Mesenchymal stem cell (in vitro differentiated cells and primary cell): ENCODE measurements at regions not wholly inside any gene's neighbourhood (a gene's known extent, or its start where the extent isn't known, plus 50 kb on each side); places are given as distances from the start of the nearest gene placed in this dataset.

Source experiments
- DNase-seq: peaks from one replicate; pipeline ENCODE4 v3.0.0-alpha.2; 2013
- H2AFZ ChIP-seq: one replicate; pipeline ENCODE4 v1.6.1; 2013; ENCODE audit warnings: low read depth, mild to moderate bottlenecking, control low read depth, inconsistent platforms, low read length, moderate library complexity
- H2AK5ac ChIP-seq: 2 replicates; pipeline ENCODE4 v1.6.1; 2013; ENCODE audit warnings: low read length, moderate library complexity, mild to moderate bottlenecking, inconsistent platforms; ENCODE audit not compliant: severe bottlenecking
- H2BK120ac ChIP-seq: one replicate; pipeline ENCODE4 v1.6.1; 2013; ENCODE audit warnings: low read depth, mild to moderate bottlenecking, inconsistent platforms, low read length, moderate library complexity
- H2BK12ac ChIP-seq, 2 experiments: one replicate each; pipeline ENCODE4 v1.6.1; 2013; ENCODE audit warnings: inconsistent platforms in 2 of 2, low read length in 2 of 2, mild to moderate bottlenecking in 2 of 2, moderate library complexity in 2 of 2, control low read depth in 1 of 2
- H2BK15ac ChIP-seq: one replicate; pipeline ENCODE4 v1.6.1; 2013; ENCODE audit warnings: mild to moderate bottlenecking, low read depth, inconsistent platforms; ENCODE audit not compliant: poor library complexity, severe bottlenecking
- H2BK5ac ChIP-seq: 2 replicates; pipeline ENCODE4 v1.6.1; 2013; ENCODE audit warnings: low read depth, mild to moderate bottlenecking, low read length, control low read depth, inconsistent platforms; ENCODE audit not compliant: poor library complexity, severe bottlenecking
- H3K14ac ChIP-seq, 2 experiments: one replicate each; pipeline ENCODE4 v1.6.1; 2013; ENCODE audit warnings: inconsistent platforms in 2 of 2, low read length in 2 of 2, control low read depth in 1 of 2, mild to moderate bottlenecking in 1 of 2, moderate library complexity in 1 of 2
- H3K18ac ChIP-seq, 2 experiments: one replicate each; pipeline ENCODE4 v1.6.1; 2013; ENCODE audit warnings: inconsistent platforms in 2 of 2, low read length in 2 of 2, control low read depth in 1 of 2, low read depth in 1 of 2, mild to moderate bottlenecking in 1 of 2
- H3K23ac ChIP-seq, 2 experiments: one replicate each; pipeline ENCODE4 v1.6.1; 2013; ENCODE audit warnings: inconsistent platforms in 2 of 2, low read length in 2 of 2, mild to moderate bottlenecking in 2 of 2, moderate library complexity in 2 of 2, control low read depth in 1 of 2
- H3K27ac ChIP-seq: 2 replicates; pipeline ENCODE4 v1.5.1; 2013; ENCODE audit warnings: mild to moderate bottlenecking, moderate library complexity, low read length, control low read depth, inconsistent platforms; ENCODE audit not compliant: poor library complexity, severe bottlenecking
- H3K27me3 ChIP-seq, 2 experiments: 2 replicates each; pipeline versions ENCODE4 v1.6.1 to v1.7.0; 2013; ENCODE audit warnings: low read length in 2 of 2, mild to moderate bottlenecking in 2 of 2, moderate library complexity in 2 of 2, control low read depth in 1 of 2, inconsistent platforms in 1 of 2; ENCODE audit not compliant: control insufficient read depth in 1 of 2, insufficient read depth in 1 of 2
- H3K36me3 ChIP-seq, 2 experiments: 2 replicates each; pipeline versions ENCODE4 v1.6.1 to v1.7.0; 2013; ENCODE audit warnings: low read length in 2 of 2, control low read depth in 1 of 2, inconsistent platforms in 1 of 2, low read depth in 1 of 2, mild to moderate bottlenecking in 1 of 2; ENCODE audit not compliant: insufficient read depth in 2 of 2, control insufficient read depth in 1 of 2
- H3K4ac ChIP-seq, 2 experiments: one replicate each; pipeline ENCODE4 v1.6.1; 2013; ENCODE audit warnings: inconsistent platforms in 2 of 2, low read length in 2 of 2, mild to moderate bottlenecking in 2 of 2, moderate library complexity in 2 of 2, control low read depth in 1 of 2, low read depth in 1 of 2
- H3K4me1 ChIP-seq: 2 replicates; pipeline ENCODE4 v1.6.1; 2013; ENCODE audit warnings: low read depth, low read length, control low read depth; ENCODE audit not compliant: control insufficient read depth, insufficient read depth
- H3K4me2 ChIP-seq: 2 replicates; pipeline ENCODE4 v1.6.1; 2013; ENCODE audit warnings: low read length, mild to moderate bottlenecking, inconsistent platforms; ENCODE audit not compliant: poor library complexity, severe bottlenecking
- H3K4me3 ChIP-seq, 2 experiments: 2 replicates each; pipeline versions ENCODE4 v1.5.1 to v1.7.0; 2013; ENCODE audit warnings: low read length in 2 of 2, mild to moderate bottlenecking in 2 of 2, control low read depth in 1 of 2, low read depth in 1 of 2; ENCODE audit not compliant: insufficient read depth in 1 of 2
- H3K79me1 ChIP-seq: replicated peaks from 2 replicates; pipeline ENCODE4 v1.6.1; 2013; ENCODE audit warnings: mild to moderate bottlenecking, control low read depth, low read length, inconsistent platforms; ENCODE audit not compliant: poor library complexity, severe bottlenecking
- H3K9ac ChIP-seq: 2 replicates; pipeline ENCODE4 v1.7.0; 2013; ENCODE audit warnings: mild to moderate bottlenecking, low read length, moderate library complexity
- H3K9me3 ChIP-seq: 2 replicates; pipeline ENCODE4 v1.7.0; 2013; ENCODE audit warnings: mild to moderate bottlenecking, low read length; ENCODE audit not compliant: control insufficient read depth
- H4K8ac ChIP-seq: one replicate; pipeline ENCODE4 v1.6.1; 2013; ENCODE audit warnings: inconsistent platforms, mild to moderate bottlenecking, low read length, moderate library complexity
- H4K91ac ChIP-seq: one replicate; pipeline ENCODE4 v1.6.1; 2013; ENCODE audit warnings: mild to moderate bottlenecking, low read length, inconsistent platforms
- WGBS: methylation state at CpG from one replicate; pipeline ENCODE4 v1.1.7; 2013; ENCODE audit warnings: mixed read lengths; 5-methylcytosine and 5-hydroxymethylcytosine counted together

DNA sequence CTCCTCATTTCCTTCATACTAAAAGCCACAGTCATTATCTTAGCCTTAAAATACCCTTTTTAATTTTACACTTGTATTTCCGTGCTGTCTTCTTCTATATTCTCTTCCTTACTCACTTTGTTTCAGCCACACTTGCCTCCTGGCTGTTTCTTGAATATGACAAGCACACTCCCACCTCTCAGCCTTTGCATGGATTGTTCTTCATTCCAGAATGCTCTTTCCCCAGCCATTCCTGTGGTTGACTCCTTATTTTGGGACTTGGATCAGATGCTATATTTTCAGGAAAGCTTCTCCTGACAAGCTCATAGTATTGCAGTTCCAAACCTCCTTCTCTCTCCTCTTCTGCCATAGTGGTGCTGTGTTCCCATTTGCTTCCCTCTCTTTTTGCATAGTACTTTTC is 291.3 kb downstream of the PDHA2 start:
- Histone ChIP-seq H3K14ac (no peak overlapping the region), H3K4me3 (no peak overlapping the region), H2AK5ac (no peak overlapping the region), H3K27ac (no peak overlapping the region), H2BK15ac (no peak overlapping the region), H4K91ac (no peak overlapping the region), H2BK120ac (no peak overlapping the region), H3K27me3 (no peaks in the 10 kb centered on the region), H3K9me3 (no peaks in the 10 kb centered on the region), H3K4me1 (no peaks in the 10 kb centered on the region), H2BK5ac (no peak overlapping the region), H3K18ac (no peak overlapping the region), H3K23ac (no peak overlapping the region), H3K9ac (no peak overlapping the region), H2BK12ac (no peak overlapping the region), H3K4me2 (no peak overlapping the region), H3K36me3 (no peaks in the 10 kb centered on the region), H3K4ac (no peak overlapping the region), H2AFZ (no peak overlapping the region), H4K8ac (no peak overlapping the region), H3K79me1 (no peaks in the 10 kb centered on the region)
- WGBS: 100% methylated on average over 1 of the region's 1 CpG
- DNase-seq: no peak

DNA sequence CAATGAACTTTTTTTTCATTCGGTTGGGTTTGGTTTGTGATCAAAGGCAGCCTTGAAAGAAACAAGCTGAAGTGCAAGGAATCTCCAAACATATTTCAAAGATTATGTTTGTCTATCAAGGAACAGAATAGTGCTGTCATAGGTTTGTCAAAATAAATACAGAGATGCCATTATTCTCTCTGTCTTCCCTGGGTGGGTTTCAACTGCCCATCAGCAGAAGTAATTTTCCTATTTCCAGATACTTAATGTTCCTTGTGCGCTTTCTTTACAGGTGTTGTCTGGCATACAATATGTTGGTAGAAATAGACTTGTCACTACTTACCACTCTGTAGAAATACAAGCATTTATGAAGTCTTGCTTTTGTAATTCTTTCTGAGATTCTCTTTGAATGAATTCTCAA is 294.9 kb downstream of the PDHA2 start:
- H2BK5ac ChIP-seq: no peak overlapping the region
- no peak overlapping the region for H3K27ac ChIP-seq
- no peaks in the 10 kb centered on the region for H3K27me3 ChIP-seq
- DNase-seq: no peak
- 100% methylated on average over 1 of the region's 2 CpGs for WGBS
- H3K14ac ChIP-seq: no peak overlapping the region
- H2BK12ac ChIP-seq: no peak overlapping the region
- no peak overlapping the region for H3K23ac ChIP-seq
- no peak overlapping the region for H3K4me3 ChIP-seq
- no peaks in the 10 kb centered on the region for H3K36me3 ChIP-seq
- H3K4ac ChIP-seq: no peak overlapping the region
- peaks cover 6% of the 10 kb centered on the region for H3K9me3 ChIP-seq
- no peaks in the 10 kb centered on the region for H3K79me1 ChIP-seq
- H3K9ac ChIP-seq: no peak overlapping the region
- no peaks in the 10 kb centered on the region for H3K4me1 ChIP-seq
- H3K18ac ChIP-seq: no peak overlapping the region
- H2AK5ac ChIP-seq: no peak overlapping the region
- H4K91ac ChIP-seq: no peak overlapping the region
- no peak overlapping the region for H3K4me2 ChIP-seq
- no peak overlapping the region for H2BK15ac ChIP-seq
- H2AFZ ChIP-seq: no peak overlapping the region
- no peak overlapping the region for H4K8ac ChIP-seq
- no peak overlapping the region for H2BK120ac ChIP-seq

DNA sequence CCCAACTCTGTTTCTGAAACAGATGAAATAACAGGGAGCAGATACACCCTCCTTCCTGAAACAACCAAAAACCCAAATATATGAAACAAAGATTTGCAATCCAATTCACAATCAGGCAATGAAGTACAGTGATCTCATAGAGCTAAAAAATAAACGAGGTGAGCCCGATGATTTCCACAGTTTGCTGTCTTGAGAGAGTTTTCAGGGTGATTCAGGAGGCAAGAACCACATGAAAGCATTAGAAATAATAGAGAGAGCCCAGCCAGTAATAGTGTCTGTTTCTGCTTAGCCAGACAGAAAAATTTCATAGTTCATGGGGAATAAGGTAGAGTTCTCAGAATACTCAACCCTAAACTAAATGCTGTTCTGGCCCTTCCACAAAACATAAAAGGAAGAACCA is 296.2 kb downstream of the PDHA2 start:
- no peak overlapping the region for H2BK15ac ChIP-seq
- WGBS: 97% methylated on average over 2 of the region's 2 CpGs
- H3K4me1 ChIP-seq: no peaks in the 10 kb centered on the region
- H3K23ac ChIP-seq: no peak overlapping the region
- H4K8ac ChIP-seq: no peak overlapping the region
- no peak overlapping the region for H2AK5ac ChIP-seq
- no peak overlapping the region for H2BK12ac ChIP-seq
- H3K36me3 ChIP-seq: no peaks in the 10 kb centered on the region
- H3K79me1 ChIP-seq: no peaks in the 10 kb centered on the region
- no peak overlapping the region for H4K91ac ChIP-seq
- H3K18ac ChIP-seq: no peak overlapping the region
- H3K4me3 ChIP-seq: no peak overlapping the region
- no peak overlapping the region for H3K4ac ChIP-seq
- H2AFZ ChIP-seq: no peak overlapping the region
- no peak for DNase-seq
- H3K27me3 ChIP-seq: no peaks in the 10 kb centered on the region
- H3K4me2 ChIP-seq: no peak overlapping the region
- H2BK120ac ChIP-seq: no peak overlapping the region
- H3K9me3 ChIP-seq: peaks cover 6% of the 10 kb centered on the region
- no peak overlapping the region for H3K27ac ChIP-seq
- no peak overlapping the region for H3K14ac ChIP-seq
- no peak overlapping the region for H2BK5ac ChIP-seq
- no peak overlapping the region for H3K9ac ChIP-seq

DNA sequence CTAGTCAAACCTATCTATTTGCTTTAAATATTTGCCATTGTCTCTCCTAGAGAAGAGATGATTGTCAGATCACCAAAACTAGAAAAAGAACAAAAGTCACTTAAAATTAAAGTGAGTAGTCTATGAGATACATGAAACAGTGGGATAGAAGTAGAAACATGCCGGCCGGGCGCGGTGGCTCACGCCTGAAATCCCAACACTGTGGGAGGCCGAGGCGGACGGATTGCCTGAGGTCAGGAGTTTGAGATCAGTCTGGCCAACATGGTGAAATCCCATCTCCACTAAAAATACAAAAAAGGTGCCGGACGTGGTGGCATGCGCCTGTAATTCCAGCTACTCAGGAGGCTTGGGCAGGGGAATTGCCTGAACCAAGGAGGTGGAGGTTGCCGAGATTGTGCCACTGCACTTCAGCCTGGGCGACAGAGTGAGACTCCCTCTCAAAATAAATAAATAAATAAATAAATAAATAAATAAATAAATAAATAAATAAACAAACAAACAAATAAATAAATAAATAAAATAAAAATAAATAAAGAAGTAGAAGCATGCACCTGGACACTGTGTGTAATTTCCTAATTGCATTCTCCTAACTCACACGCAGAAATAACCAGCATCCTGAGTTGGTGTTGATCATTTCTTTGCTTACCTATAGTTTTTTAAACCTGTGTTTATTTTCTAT is 299.5 kb downstream of the PDHA2 start:
- Histone ChIP-seq H3K4me2 (no peak overlapping the region), H2AFZ (no peak overlapping the region), H3K14ac (no peak overlapping the region), H3K27me3 (no peaks in the 10 kb centered on the region), H2AK5ac (no peak overlapping the region), H4K8ac (no peak overlapping the region), H3K23ac (no peak overlapping the region), H3K4me1 (no peaks in the 10 kb centered on the region), H3K27ac (no peak overlapping the region), H3K79me1 (no peaks in the 10 kb centered on the region), H4K91ac (no peak overlapping the region), H2BK15ac (no peak overlapping the region), H2BK5ac (no peak overlapping the region), H3K18ac (no peak overlapping the region), H2BK120ac (no peak overlapping the region), H3K9me3 (peaks cover 9% of the 10 kb centered on the region), H3K4ac (no peak overlapping the region), H3K36me3 (no peaks in the 10 kb centered on the region), H3K9ac (no peak overlapping the region), H3K4me3 (no peak overlapping the region), H2BK12ac (no peak overlapping the region)
- no peak for DNase-seq
- WGBS: 99% methylated on average over 10 of the region's 14 CpGs
